ENCODE measurements at regions not wholly inside any gene's neighbourhood (a gene's known extent, or its start where the extent isn't known, plus 50 kb on each side); places are given as distances from the start of the nearest gene placed in this dataset.

GRCh38 chr13:72657379-72657778, 70.0 kb downstream of the MZT1 start:
- no peak for DNase-seq (ENCODE audit: low read depth, low spot score)
- Mint-ChIP-seq H3K9me3 (no peaks in the 10 kb centered on the region), H3K27ac (ENCODE audit: unreplicated experiment) (no peak overlapping the region), H3K4me3 (no peak overlapping the region), H3K27me3 (ENCODE audit: low read depth) (no peaks in the 10 kb centered on the region), H3K36me3 (ENCODE audit: low read depth) (no peaks in the 10 kb centered on the region), H3K4me1 (no peaks in the 10 kb centered on the region)
- TF ChIP-seq, protein P1, sequence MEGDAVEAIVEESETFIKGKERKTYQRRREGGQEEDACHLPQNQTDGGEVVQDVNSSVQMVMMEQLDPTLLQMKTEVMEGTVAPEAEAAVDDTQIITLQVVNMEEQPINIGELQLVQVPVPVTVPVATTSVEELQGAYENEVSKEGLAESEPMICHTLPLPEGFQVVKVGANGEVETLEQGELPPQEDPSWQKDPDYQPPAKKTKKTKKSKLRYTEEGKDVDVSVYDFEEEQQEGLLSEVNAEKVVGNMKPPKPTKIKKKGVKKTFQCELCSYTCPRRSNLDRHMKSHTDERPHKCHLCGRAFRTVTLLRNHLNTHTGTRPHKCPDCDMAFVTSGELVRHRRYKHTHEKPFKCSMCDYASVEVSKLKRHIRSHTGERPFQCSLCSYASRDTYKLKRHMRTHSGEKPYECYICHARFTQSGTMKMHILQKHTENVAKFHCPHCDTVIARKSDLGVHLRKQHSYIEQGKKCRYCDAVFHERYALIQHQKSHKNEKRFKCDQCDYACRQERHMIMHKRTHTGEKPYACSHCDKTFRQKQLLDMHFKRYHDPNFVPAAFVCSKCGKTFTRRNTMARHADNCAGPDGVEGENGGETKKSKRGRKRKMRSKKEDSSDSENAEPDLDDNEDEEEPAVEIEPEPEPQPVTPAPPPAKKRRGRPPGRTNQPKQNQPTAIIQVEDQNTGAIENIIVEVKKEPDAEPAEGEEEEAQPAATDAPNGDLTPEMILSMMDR (conservative IDR thresholded peaks at IDR 0.05): no peak

DNA sequence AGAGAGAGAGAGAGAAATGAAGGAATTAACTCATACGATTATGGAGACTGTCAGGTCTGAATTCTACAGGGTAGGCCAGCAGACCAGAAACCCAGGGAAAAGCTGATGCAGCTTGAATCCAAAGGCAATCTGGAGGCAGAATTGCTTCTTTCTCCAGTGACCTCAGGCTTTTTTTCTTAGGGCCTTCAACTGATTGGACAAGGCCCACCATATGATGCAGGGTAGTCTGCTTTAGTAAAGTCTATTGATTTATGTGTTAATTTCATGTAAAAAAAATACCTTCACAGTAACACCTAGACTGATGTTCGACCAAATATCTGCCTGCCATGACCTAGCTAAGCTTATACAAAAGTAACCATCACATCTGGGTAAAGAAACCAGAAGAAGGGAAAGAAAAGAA, 71.1 kb downstream of the MZT1 start:
- H3K27ac Mint-ChIP-seq (ENCODE audit: unreplicated experiment): no peak overlapping the region
- H3K4me3 Mint-ChIP-seq: no peak overlapping the region
- H3K27me3 Mint-ChIP-seq (ENCODE audit: low read depth): no peaks in the 10 kb centered on the region
- H3K4me1 Mint-ChIP-seq: peaks cover under 1% of the 10 kb centered on the region
- no peaks in the 10 kb centered on the region for H3K9me3 Mint-ChIP-seq
- DNase-seq (ENCODE audit: low read depth, low spot score): no peak
- TF ChIP-seq, protein P1 (conservative IDR thresholded peaks at IDR 0.05): no peak
- no peaks in the 10 kb centered on the region for H3K36me3 Mint-ChIP-seq (ENCODE audit: low read depth)

DNA sequence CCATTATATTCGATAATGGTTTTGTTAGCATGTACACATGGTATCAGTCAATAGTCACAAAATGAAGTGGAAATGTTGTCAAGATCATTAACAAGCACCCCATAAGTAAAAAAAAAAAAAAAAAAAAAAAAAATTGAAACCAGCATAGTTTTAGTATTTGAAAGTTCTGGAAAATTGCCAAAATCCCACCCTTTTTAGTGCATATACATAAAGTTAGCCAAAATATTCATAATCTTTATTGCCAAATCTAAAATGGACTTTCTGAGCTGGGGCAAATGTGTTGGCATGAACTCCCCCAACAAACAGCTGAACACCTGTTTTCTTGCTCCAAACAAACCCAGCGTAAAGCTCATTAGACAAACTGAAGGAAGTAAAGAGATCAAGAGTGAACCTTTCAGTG, 73.9 kb downstream of the MZT1 start:
- Mint-ChIP-seq H3K4me3 (no peak overlapping the region), H3K36me3 (ENCODE audit: low read depth) (no peaks in the 10 kb centered on the region), H3K27me3 (ENCODE audit: low read depth) (no peaks in the 10 kb centered on the region), H3K4me1 (peaks cover 6% of the 10 kb centered on the region), H3K9me3 (no peaks in the 10 kb centered on the region), H3K27ac (ENCODE audit: unreplicated experiment) (no peak overlapping the region)
- TF ChIP-seq, protein P1 (conservative IDR thresholded peaks at IDR 0.05): no peak
- DNase-seq (ENCODE audit: low read depth, low spot score): no peak

GRCh38 chr13:72652681-72653080, 74.7 kb downstream of the MZT1 start:
- no peaks in the 10 kb centered on the region for H3K36me3 Mint-ChIP-seq (ENCODE audit: low read depth)
- H3K27ac Mint-ChIP-seq (ENCODE audit: unreplicated experiment): no peak overlapping the region
- no peaks in the 10 kb centered on the region for H3K9me3 Mint-ChIP-seq

GRCh38 chr13:72651144-72651543, 76.3 kb downstream of the MZT1 start:
- no peaks in the 10 kb centered on the region for H3K27me3 Mint-ChIP-seq (ENCODE audit: low read depth)
- peaks cover 6% of the 10 kb centered on the region for H3K4me1 Mint-ChIP-seq
- H3K4me3 Mint-ChIP-seq: no peak overlapping the region
- TF ChIP-seq, protein P1 (conservative IDR thresholded peaks at IDR 0.05): peak; percentile 65
- no peak overlapping the region for H3K27ac Mint-ChIP-seq (ENCODE audit: unreplicated experiment)
- no peaks in the 10 kb centered on the region for H3K36me3 Mint-ChIP-seq (ENCODE audit: low read depth)
- DNase-seq (ENCODE audit: low read depth, low spot score): no peak
- no peaks in the 10 kb centered on the region for H3K9me3 Mint-ChIP-seq

More at GRCh38 chr13:72652681-72653080, 74.7 kb downstream of the MZT1 start:
- TF ChIP-seq, protein P1 (conservative IDR thresholded peaks at IDR 0.05): no peak
- Mint-ChIP-seq H3K4me3 (no peak overlapping the region), H3K4me1 (peaks cover 6% of the 10 kb centered on the region), H3K27me3 (ENCODE audit: low read depth) (no peaks in the 10 kb centered on the region)
- DNase-seq (ENCODE audit: low read depth, low spot score): no peak
